Posterior cingulate gyrus (tissue), 11 donors: ENCODE measurements at regions not wholly inside any gene's neighbourhood (a gene's known extent, or its start where the extent isn't known, plus 50 kb on each side); places are given as distances from the start of the nearest gene placed in this dataset.
"Not testable (repeated sequence)": the region's sequence is repeated elsewhere in the genome, so short reads cannot be mapped to it uniquely, and the experiment has no call there.

Experiments
- DNase-seq, 10 donors: peaks; one replicate each; pipeline versions ENCODE4 v3.0.0 to v3.0.0-alpha.2; 2020 to 2021; ENCODE audit warnings: mixed read lengths in 3 of 10
- intact Hi-C: fragments of 100-400 bp; cut with DNase I; formaldehyde crosslinking; loops from one replicate; pipeline ENCODE4 v1.15.1; 2023

GRCh38 chr6:26720663-26721218 lies 61.2 kb upstream of the ZNF322 start:
- intact Hi-C loops, DNase-seq: not testable (repeated sequence)

- DNase-seq, intact Hi-C loops: not testable (repeated sequence)
Measured at GRCh38 chr6:26730019-26730766, 70.6 kb upstream of the ZNF322 start.

GRCh38 chr6:26734776-26735472 lies 75.4 kb upstream of the ZNF322 start:
- DNase-seq, intact Hi-C loops: not testable (repeated sequence)

- DNase-seq = no peak
- intact Hi-C loops = no loop called here
Measured at GRCh38 chr6:26739811-26740210, 80.3 kb upstream of the ZNF322 start.

DNA sequence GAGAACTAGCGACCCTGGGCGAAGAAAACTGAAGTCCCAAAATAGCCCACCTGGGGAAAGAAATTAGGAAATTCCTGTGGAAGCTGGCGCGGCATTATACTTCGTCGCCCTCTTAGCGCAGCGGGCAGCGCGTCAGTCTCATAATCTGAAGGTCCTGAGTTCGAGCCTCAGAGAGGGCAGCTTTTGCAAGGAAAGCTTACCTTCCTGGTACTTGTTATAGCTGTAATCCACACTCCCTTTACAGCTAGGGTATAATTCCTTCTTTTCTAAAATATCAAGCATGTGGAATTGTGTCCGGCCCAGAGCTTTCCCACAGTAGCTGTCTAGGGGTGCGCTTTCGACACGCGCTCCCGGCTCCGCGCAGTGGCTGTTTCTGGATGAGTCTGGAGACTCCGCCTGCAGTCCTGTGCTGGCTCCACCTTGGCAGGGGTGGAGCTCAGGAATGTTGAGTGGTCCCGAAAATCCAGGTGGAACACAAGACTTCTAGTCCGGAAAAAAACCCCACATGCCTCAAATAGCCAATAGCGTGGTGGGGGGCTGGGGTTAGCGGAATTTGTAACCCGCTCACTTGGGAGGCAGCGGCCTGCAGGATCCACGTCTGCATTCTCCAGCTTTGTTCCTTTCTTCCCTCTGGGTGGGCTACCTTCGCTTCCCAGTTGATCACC lies 83.7 kb upstream of the ZNF322 start:
- peak in 2 of 10 donors; percentile 49 to 51 for DNase-seq

DNA sequence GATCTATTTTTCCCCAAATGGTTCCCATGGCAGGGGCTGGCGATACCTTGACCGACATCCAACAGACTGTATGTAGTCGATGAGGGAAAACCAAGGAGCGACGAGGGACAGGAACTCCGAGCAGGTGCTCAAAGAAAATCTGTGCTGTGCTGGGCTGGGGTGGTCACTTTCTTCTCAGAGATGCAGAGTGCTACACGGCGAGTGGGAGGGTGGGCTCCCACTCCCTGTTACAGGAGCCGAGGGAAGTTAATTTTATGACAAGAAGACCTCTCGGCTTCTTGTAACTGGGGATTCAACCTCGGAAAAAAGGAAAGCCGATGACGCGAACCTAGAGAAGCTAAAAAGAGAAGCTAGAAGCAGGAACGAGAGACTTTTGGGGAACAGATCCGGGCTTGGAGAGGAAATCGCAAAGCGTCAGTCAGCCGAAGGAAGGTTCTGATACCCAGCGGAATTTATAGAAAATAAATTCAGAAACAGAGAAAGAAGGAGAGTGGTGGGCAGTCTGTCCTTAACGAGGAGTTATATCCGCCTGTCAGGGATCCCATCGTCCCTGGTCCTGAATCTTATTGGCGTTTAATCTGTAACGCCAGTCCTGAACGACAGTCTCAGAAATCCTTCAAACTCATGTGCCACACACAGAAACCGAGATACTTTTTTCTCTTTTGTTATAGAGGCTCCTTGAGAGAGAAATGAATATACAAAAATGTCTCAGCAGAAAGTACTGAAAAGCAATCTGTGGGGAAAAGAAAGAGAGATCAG lies 84.6 kb upstream of the ZNF322 start:
- intact Hi-C loops = no loop called here

More for the DNA sequence above, 83.7 kb upstream of the ZNF322 start:
- intact Hi-C loops = no loop called here

DNA sequence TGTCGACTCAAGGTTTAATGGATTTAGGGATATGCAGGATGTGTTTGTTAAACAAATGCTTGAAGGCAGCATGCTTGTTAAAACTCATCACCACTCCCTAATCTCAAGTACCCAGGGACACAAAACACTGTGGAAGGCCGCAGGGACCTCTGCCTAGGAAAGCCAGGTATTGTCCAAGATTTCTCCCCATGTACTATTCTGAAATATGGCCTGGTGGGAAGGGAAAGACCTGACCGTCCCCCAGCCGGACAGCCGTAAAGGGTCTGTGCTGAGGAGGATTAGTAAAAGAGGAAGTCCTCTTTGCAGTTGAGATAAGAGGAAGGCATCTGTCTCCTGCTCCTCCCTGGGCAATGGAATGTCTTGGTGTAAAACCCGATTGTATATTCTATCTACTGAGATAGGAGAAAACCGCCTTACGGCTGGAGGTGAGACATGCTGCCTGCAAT lies 85.3 kb upstream of the ZNF322 start:
- intact Hi-C loops = not testable (repeated sequence)
- DNase-seq = peak in 1 of 10 donors; percentile 9

More for the DNA sequence above, 84.6 kb upstream of the ZNF322 start:
- DNase-seq = peak in 1 of 10 donors; percentile 27

DNA sequence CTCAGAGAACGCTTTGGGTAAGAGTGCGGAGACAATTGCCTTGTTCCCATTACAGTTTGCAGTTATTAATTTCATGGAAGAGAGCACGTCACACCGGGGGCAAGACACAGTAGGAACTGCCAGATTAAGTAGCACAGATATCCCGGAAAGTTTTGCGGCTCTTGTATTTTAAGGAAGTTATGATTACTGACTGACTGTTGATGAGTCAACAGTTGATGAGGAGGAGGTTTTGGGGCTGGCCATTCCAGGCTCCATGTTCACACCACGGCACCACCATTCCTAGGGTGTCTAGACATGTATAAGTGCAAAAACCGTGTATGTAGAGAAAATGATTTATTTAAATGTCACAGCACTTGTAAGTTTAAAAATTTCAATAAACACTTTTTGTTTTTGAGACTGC lies 86.4 kb upstream of the ZNF322 start:
- intact Hi-C loops = not testable (repeated sequence)
- DNase-seq = peak in 1 of 10 donors; percentile 24

DNA sequence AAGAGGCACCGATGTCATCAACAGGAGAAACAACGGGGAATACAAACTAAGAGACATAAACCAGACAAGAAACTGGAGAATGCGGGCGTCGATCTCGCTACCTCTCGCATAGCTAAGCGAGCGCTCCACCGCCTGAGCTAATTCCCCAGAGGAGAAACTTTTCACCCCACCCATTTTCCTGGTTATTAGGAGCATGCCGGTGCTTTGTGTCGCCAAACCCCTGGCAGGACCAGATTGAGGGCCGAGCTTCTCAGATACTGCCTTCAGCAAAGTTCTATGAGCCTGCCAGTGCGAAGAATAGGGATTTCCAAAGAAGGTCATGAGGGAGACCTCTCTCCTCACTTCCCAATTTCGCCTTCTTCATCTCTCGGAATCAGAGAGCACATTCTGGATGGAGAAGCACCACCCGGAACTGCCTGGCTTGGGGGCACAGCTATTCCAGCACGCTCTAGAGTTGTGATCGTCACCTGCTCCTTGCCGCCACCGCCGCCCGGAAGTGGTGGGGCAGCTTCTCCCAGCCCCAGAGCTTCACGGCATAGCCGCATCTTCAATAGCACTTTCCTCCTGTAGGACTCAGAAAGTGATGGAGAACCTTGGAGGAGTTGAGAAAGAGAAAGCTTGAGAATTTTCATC lies 89.7 kb upstream of the ZNF322 start:
- intact Hi-C loops = not testable (repeated sequence)
- peak in 1 of 10 donors; percentile 47 for DNase-seq

GRCh38 chr6:26749759-26750126 lies 90.2 kb upstream of the ZNF322 start:
- DNase-seq, intact Hi-C loops: not testable (repeated sequence)

DNA sequence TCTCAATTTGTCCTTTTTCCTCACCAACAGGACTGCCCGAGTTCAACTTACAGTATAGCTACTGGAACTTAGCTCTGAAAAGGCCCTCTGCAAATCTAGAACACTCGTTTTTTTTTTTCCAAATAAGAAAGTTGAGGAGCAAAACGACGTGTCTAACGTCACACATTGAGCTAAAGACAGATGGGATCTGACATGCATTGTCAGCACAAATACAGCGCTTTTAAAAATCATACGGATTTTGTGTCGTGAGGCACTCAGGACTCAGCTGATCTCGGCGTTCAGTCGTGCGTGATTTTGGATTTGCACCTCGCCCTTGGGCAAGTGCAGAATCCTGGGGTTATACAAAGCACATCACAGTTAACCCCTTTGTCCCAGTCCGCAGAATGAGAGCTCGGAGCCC lies 94.7 kb upstream of the ZNF322 start:
- peak in 1 of 10 donors; percentile 6 for DNase-seq
- intact Hi-C loops = no loop called here

DNA sequence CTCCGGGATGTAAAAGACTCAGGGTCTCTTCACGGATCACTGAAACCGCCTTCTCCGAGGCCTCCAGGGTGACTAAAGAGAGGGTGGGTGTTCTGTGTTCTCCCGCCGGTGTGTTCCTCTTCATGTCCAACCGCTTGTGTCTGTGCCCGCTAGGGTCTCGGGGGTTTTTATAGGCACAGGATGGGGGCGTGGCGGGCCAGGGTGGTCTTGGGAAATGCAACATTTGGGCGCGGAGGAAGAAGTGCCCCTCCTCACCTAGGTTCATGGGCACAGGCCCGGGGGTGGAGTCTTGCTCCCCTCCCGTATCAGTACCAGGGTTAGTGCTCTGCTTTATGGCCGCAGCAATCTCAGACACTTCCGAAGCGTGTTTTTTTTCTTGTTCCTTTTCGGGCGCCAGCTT lies 95.3 kb upstream of the ZNF322 start:
- DNase-seq = peak in 1 of 10 donors; percentile 10
- intact Hi-C loops = not testable (repeated sequence)

DNA sequence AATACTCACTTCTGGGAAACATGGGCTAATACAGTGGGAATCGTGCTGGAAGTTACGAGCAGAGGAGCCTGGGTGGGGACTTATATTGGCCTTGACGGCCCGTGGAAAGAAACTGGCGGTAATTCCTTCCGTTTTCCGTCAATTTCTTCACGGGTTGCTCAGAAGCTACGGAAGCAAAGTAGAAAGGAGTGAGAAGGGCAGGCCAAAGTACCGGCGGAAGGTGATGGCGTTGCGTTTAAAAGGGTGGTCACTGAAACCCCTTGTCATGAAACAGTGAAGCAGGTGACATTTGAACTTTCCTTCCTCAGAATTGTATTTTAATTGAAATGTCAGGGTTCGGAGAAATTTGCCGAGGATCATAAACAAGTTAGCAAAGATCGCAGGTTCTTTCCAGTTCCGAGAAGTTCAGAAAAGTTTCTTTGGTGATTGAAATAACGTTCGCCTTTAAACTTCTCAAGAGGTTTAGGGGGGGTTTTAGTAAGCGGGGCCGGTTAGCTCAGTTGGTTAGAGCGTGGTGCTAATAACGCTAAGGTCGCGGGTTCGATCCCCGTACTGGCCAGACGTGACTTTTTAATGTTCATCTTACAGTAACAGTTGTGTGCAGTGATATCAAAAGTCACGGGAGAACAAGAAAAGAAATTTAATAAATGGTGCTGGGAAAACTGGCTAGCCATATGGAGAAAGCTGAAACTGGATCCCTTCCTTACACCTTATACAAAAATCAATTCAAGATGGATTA lies 96.7 kb upstream of the ZNF322 start:
- intact Hi-C loops, DNase-seq: not testable (repeated sequence)

DNA sequence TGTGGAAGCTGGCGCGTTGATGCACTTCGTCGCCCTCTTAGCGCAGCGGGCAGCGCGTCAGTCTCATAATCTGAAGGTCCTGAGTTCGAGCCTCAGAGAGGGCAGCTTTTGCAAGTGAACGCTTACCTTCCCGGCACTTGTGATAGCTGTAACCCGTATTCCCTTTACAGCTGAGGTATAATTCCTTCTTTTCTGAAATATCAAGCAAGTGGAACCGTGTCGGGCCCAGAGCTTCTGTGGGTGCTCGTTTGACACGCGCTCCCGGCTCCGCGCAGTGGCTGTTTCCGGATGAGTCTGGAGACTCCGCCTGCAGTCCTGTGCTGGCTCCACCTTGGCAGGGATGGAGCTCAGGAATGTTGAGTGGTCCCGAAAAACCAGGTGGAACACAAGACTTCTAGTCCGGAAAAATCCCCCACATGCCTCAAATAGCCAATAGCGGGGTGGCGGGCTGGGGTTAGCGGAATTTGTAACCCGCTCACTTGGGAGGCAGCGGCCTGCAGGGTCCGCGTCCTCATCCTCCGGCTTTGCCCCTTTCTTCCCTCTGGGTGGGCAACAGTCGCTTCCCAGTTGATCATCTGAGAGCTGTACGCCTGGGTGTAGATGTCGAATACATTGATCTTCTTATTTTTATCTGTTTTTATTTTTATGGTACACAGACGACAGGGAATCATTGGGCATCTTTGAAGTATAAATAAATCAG lies 106.8 kb upstream of the ZNF322 start:
- DNase-seq, intact Hi-C loops: not testable (repeated sequence)

- intact Hi-C loops, DNase-seq: not testable (repeated sequence)
Measured at GRCh38 chr6:26770941-26771666, 111.6 kb upstream of the ZNF322 start.

- DNase-seq, intact Hi-C loops: not testable (repeated sequence)
Measured at GRCh38 chr6:26773414-26773813, 113.9 kb upstream of the ZNF322 start.

- DNase-seq, intact Hi-C loops: not testable (repeated sequence)
Measured at GRCh38 chr6:26780563-26780962, 121.0 kb upstream of the ZNF322 start.
